A549 (cell line): ENCODE measurements at regions not wholly inside any gene's neighbourhood (a gene's known extent, or its start where the extent isn't known, plus 50 kb on each side); places are given as distances from the start of the nearest gene placed in this dataset.

Experiments used
- CEBPB ChIP-seq, 2 experiments: fragments of >200 bp in 1 of 2; sonication (Bioruptor Twin) in 1 of 2; formaldehyde crosslinking in 1 of 2; IDR thresholded peaks; 2 replicates each; pipeline ENCODE4 v1.6.1; 2012 to 2016
- CHD2 ChIP-seq: fragments of 150-350 bp; IDR thresholded peaks from 2 replicates; pipeline ENCODE4 v1.6.1; 2014; ENCODE audit warnings: low read length; ENCODE audit not compliant: partially characterized antibody
- CTCF ChIP-seq: fragments of >200 bp; sonication (Bioruptor Twin); formaldehyde crosslinking; IDR thresholded peaks from 3 replicates; pipeline ENCODE4 v1.5.1; 2016
- MAFK ChIP-seq: fragments of 450-650 bp; IDR thresholded peaks from 2 replicates; pipeline ENCODE4 v1.6.1; 2014; ENCODE audit not compliant: partially characterized antibody
- MAX ChIP-seq: IDR thresholded peaks from 2 replicates; pipeline ENCODE4 v1.6.1; 2012
- RAD21 ChIP-seq, 2 experiments: fragments of >200 bp in 1 of 2; sonication (Bioruptor Twin) in 1 of 2; formaldehyde crosslinking in 1 of 2; IDR thresholded peaks in 1 of 2; conservative IDR thresholded peaks in 1 of 2; 2 replicates in 1 of 2; 3 replicates in 1 of 2; pipeline ENCODE4 v1.6.1; 2012 to 2018; ENCODE audit warnings: inconsistent platforms in 1 of 2
- RFX5 ChIP-seq: fragments of 450-650 bp; IDR thresholded peaks from 2 replicates; pipeline ENCODE4 v1.7.1; 2014; ENCODE audit warnings: antibody characterized with exemption, mild to moderate bottlenecking, moderate library complexity
- USF2 ChIP-seq: fragments of 450-650 bp; IDR thresholded peaks from 2 replicates; pipeline ENCODE4 v1.6.1; 2014; ENCODE audit warnings: antibody characterized with exemption

- TF ChIP-seq CEBPB (IDR thresholded peaks at IDR 0.05) (no peak), RFX5 (no peak), MAFK (no peak), CTCF (no peak), USF2 (no peak), CHD2 (no peak), RAD21 (conservative IDR thresholded peaks at IDR 0.05 in 1 of 2, IDR thresholded peaks at IDR 0.05 in 1 of 2) (no peak), MAX (no peak)
Measured at GRCh38 chr10:44519361-44519760, 134.5 kb upstream of the CXCL12 start.
